GM21619 (cell line): ENCODE measurements at regions not wholly inside any gene's neighbourhood (a gene's known extent, or its start where the extent isn't known, plus 50 kb on each side); places are given as distances from the start of the nearest gene placed in this dataset.
"Not testable (repeated sequence)": the region's sequence is repeated elsewhere in the genome, so short reads cannot be mapped to it uniquely, and the experiment has no call there.

Experiments used
- ATAC-seq: cut with Tn5 transposase; IDR thresholded peaks from one replicate; pipeline ENCODE4 v1.9.1; 2021; ENCODE audit not compliant: unreplicated experiment

DNA sequence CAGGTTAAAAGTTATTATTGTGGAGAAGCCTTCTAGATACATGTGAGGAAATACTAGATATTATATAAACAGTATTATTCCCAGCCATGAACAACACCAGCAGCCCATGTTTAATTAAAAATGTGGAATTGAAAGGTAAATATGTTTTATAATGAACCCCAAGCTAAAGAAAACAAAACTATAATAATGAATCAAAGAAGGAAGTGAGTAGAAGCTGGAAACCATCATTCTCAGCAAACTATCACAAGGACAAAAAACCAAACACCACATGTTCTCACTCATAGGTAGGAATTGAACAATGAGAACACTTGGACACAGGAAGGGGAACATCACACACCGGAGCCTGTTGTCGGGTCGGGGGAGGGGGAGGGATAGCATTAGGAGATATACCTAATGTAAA is 167.6 kb upstream of the CXXC4 start:
- not testable (repeated sequence) for ATAC-seq

DNA sequence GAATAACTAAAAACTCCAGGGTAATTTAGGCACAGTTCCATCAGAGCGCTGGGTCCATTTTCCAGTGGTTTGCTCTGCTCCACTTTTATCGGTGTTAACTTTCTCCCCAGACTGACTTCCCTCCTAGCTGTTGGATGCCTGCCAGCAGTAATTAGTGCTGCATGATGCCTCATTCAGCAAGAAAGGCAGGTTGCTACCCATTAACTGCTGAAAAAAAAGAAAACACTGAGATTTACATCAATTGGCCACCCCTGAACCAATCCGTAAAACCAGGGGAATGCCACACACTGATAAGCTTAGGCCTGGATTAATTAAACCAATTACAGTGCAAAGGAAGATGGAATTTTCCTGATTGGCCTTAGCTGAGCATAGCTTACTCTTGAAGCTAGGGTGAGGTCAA is 182.4 kb upstream of the CXXC4 start:
- no peak for ATAC-seq

DNA sequence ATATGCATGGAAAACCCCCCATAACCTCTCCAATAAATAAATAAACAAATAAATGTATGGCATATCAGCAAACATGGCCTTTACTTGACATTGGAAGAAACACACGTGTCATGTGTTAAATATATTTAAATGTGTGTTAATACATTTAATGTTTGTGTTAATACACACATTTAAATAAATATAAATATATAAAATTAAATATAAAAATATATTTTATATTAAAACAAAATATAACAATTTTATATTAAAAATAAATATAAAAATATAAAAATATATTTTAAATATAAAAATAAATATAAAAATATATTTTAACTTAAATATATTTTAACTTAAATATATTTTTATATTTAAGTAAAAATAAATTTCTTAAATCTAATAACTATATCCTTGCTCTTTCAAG is 187.6 kb upstream of the CXXC4 start:
- ATAC-seq: no peak

DNA sequence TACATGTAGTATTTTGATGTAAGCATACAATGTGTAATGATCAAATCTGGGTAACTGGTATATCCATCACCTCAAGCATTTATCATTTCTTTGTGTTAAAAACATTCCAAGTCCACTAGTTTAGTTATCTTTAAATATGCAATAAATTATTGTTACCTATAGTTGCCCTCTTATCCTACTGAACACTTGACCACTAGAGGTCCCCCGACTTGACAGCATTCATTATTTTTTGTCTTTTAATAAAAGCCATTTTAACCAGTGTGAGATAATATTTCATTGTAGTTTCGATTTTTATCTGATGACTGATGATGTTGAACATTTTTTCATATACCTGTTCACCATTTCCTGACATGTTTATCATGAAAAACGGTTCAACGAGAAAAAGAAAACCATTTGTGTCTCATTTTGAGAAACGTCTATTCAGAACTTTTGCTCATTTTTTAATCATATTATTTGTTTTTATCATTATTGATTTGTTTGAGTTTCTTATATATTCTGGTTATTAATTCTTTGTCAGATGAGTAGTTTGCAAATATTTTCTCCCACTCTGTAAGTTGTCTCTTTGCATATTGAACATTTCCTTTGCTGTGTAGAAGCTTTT is 199.0 kb upstream of the CXXC4 start:
- ATAC-seq: no peak

DNA sequence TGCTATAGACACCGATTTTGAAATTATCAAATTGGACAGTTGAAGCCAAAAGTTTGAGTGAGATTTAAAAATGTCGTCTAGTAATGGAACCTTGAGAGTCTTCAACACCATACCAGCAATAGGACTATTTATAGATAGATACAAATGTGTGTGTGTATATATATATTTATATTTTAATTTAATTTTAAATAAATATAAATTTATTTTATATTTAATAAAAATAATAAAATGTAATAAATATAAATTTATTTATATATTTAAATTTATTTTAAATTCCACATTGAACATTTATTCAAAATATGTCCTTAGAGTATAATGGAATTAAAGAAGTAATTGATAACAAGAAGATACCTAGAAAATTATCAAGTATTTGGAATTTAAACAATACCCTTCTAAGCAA is 221.9 kb upstream of the CXXC4 start:
- ATAC-seq: no peak

DNA sequence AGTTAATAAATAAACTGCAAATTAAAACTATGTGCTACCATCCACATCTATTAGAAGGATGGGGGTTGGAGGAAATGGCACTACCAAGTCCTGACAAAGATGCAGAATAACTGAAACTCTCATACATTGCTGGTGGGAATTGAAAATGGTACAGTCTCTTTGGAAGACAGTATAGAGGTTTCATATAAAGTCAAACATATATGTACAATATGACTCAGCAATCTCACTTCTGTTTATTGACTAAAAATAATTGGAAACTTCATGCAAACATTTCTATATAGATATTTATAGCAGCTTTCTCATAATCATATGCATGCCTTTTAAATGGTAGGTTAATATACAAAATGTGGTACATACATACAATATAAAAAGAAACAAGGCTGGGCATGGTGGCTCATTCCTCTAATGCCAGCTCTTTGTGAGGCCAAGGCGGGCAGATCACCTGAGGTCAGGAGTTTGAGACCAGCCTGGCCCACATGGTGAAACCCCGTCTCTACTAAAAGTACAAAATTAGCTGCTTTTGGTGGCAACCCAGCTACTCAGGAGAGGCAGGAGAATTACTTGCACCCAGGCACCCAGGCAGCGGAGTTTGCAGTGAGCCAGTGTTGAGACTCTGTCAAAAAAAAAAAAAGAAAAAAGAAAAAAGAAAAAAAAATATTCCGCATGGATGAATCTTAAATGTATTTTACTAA is 225.0 kb upstream of the CXXC4 start:
- ATAC-seq: peak; percentile 99

DNA sequence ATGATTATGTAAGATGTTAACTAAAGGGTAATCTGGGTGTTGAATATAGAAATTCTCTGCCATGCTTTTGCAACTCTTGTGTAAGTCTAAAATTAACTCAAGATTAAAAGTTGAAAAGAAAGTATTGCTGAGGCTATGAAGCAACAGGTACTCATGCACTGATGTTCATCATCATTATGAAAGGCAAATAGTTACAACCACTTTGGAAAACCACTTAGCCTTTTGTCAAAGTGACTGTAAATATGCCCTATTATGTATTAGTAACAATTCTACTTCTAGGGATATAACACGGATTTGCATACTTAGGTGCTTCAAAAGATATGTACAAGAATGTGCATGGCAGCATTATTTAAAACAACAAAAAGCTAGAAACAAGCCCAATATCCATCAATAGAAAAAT is 227.8 kb upstream of the CXXC4 start:
- ATAC-seq: no peak

DNA sequence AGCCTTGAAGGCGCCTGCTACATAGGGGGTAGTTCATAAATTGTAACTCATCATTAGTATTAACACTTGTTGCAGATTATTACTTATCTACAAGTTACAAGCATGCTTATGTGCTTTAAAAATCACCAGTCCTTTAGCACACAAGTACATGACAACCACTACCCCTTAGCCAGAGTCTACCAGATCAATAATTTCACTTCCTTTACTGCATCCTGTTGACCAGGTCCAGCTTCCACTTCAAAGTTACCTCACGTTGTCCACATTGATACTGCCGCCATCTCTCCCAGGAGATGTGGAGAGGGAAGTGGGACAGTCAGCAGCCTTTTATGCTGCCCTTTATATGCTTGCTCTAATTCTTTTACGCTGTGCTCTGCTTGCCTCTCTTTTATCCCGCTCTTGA is 231.3 kb upstream of the CXXC4 start:
- ATAC-seq: no peak

DNA sequence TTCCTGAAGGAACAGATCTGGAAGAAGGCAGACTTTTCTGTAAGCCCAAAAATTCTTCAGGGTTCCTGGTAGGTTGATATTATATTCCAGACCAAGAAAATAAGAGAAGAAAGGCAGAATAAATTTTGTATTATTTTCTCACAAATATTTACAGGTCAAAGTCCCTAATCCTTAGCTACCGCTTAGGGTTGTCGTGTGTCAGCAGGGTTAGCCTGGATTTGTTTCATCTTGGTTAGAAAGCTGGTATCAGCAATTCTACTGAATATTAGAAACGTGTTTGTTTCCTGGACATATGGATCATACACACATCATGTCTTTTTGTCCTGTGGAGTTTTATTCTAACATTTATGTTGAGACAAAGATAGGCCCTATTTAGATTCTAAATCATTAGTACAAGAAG is 232.9 kb upstream of the CXXC4 start:
- ATAC-seq: no peak

DNA sequence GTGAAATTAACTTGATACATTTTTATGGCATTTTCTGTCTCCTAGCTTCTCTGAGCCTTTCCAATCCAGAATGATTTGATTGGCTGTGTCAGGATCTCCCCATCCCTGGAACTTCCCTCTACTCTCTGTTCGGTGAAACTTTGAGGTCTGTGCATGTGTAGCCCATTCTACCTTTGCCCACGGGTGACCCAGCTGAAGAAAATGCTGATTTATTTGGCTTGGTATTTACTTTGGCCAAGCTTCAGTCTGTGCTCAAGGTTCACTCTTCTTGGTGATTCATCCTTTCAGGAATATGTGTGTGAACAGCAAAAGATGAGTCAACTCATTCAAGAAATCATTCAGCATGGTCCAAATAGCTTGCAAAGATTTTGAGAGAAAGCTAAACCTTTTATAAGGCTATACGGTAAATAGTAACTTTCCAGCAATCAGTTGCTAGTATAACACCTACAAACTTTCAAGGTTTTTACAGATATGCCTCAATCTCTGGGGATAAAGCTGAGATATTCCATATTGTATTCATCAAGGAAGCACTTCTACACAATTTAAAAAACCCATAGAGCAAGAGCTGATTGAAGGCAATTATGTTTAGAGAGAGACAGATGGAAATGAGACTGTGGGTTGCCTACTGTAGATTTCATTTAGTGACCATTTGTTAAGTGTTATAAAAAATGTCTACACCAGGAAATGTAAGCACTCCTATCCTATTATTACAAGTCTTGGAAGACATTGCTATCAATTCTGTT is 233.9 kb upstream of the CXXC4 start:
- peak; percentile 54 for ATAC-seq

DNA sequence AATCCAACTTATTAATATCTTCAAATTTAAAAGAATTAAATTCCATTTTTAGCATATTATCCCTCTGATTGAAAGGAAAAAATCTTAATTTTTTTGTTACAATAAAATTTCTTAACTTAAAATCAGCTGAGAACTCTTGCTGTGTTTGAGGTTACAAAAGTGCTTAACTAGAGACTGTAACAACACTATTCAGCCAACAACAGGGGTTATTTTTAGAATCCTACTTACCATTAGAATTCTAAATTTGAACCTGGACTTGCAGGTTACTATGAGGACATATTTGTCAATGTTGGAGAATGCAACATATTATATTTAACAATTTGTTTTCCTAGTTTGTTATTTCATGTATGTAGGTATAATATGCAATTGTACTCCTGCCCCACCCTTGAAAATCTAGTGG is 238.1 kb upstream of the CXXC4 start:
- no peak for ATAC-seq

DNA sequence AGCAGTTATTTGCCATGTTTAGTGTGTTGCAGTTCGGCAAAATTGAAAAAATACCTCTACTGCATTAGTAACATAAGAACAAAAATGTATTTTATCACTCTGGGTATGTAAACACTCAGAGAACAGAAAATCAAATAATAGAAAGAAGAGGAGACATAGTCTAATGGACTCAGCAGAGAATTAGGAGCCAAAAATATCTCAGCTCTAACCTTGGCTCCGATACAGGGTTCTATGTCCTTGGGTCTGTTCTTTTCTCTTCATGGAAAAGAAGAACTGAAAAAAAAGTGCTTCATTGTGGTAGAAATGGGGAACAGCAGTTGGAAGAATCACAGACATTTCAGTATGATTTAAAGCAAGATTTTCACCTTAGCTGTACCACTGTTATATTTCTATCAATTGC is 240.5 kb upstream of the CXXC4 start:
- ATAC-seq: no peak

DNA sequence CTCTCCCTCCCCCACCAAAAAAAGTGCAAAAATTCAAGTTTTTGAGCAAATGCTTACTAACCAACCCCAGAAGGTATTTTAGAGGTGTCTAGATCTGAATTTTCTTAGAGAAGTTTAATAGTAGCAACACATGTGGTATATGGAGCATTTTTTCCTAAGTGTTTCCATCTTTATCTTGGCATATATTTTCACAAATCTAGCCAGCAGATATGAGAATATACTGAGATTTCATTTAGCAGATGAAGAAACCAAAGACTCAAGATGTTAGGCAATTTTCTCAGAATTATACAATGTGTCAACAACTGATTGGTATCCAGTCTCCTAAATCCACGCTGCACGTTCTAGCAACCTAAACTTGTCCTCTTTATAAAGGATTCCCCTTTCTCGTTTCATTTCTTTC is 245.5 kb upstream of the CXXC4 start:
- no peak for ATAC-seq

DNA sequence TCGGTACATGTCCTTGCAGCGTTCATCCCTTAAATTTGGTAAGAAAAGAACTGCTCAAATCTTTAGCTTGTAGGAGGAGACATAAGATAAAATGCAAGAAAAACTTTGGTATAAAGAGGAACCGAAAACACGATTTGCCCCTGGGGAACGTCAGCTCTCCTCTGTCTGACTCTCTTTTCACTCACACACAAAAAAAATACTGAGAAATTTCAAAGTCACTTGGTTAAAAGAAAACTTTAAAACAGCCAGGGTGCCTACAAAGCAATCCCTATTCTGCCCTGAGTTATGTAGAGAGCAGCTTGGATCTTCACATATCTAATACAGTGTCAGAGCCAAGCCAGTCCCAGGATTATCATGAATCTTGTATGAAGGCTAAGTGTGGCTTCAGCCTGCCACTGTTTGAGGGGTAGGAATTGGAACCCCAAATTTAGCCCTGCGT is 248.5 kb upstream of the CXXC4 start:
- peak; percentile 96 for ATAC-seq

DNA sequence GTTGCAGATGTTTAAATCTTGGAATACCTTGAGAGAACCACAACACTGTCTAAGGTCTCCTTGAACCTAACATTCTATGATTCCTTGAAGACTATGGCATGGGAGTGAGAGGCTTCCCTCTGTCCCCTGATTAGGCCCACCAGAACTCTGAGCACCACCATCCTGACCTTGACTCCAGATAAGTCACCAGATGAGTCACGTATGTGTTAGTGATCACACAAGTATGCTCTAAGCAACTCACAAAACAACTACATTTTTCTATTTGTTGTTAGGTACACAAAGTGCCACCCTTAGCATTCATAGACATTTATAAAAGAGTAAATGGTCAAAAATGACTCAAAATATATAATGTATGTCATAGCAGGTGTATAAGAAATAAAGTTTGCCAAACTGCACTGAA is 252.9 kb upstream of the CXXC4 start:
- ATAC-seq: no peak

DNA sequence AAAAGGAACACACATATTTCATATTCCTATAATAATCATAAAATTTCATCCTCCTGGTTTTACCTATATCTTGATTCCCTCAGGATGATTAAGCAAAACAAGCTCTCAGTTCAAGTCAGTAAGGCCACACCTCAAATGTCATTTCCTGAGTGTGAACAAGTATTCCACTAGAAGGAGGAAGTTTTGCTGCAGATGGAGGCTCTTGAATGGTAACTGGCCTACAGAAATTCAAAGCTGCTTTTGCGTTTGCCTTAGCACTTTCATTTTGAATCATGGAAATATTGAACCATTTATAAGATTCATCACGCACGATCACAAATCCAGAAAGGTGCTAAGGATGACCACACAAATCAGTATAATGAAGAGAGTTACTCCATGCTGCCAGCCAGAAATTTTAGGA is 254.4 kb upstream of the CXXC4 start:
- ATAC-seq: peak; percentile 29

DNA sequence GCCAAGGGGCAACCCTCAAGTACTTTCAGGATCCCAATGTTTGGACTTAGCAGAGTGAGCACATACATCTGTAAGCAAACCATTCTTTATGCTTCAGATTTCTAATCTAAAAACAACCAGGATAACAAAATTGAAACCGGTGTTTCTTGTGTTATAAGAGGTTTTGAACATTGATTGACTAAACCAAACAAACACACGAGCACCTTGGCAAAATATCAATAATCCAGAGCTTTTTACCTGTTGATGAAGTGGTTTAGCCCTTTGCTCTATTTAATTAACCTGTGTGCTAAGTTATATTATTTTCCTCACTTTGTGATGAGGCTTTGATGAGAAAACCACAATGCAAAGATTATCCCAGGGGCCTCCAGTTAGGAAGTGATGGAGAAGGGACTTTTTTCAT is 255.3 kb upstream of the CXXC4 start:
- ATAC-seq: no peak

DNA sequence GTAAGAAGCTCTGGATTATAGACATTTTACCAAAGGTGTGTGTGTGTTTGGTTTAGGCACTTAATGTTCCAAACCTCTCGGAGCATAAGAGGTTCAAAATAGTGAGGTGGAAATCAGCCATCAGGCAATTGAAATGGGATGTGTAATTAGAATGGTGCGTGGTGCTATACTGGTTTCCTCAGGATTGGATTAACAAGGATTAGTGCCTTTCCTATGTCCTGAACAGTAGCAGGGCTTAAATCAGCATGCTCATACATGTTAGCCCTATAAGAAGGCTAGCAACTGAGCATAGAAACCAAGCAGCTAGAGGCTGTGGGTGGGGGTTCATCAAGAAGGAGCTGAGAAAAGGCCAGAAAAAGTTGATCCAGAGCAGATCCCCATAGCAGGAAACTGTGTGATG is 256.8 kb upstream of the CXXC4 start:
- no peak for ATAC-seq

DNA sequence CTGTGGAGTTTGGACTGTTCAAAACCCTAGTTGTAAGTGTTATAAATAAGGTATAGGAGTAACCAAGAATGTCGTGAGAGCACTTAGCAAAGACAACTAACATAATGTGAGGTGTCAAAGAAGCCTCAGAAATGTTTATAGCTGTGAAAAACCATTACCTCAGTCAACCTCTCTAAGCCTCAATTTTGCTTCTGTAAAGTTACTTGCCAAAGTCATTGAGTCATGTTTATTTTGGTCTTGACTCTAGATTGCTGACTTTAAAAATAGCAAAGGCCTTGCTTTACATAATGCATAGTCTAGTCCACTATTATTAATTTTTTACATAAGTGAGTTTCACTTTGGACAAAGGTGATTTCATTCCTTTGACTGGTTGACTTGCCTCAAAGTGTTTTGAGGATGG is 257.6 kb upstream of the CXXC4 start:
- peak; percentile 85 for ATAC-seq

DNA sequence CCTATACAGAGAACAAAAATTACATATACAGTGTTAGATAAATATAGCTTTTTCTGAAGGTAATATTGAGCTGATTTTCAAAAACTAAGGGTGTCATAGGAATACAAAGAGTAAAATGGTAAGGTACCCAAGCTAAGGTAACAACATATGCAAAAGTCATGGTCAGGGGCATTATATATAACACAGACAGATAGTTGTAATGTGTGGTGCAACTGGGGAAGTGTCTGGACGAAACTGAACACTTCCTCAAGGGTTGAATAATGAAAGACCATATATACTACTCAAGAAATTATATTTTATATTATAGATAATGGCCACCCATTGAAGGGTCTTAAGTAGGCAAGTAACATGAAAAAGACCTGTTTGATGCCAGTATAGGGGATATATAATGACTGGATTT is 262.1 kb upstream of the CXXC4 start:
- no peak for ATAC-seq

DNA sequence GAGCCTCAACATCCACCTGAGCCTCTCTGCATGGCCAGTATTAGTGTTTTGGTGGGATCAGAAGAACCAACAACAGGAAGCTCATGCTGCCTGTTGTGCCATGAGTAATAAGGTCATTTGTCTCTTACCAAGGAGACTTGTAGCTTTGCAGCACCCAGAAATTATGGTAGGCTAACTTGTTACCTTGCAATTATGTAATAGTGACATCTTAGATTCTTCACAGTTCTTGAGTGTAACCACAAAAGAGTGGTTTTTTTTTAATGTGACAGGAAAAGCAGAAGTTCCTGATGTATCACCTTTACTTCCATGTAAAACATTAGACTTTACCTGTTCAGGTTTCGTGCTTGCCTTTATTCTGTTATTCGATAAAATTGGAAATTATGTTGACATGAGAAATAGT is 263.9 kb upstream of the CXXC4 start:
- ATAC-seq: no peak

DNA sequence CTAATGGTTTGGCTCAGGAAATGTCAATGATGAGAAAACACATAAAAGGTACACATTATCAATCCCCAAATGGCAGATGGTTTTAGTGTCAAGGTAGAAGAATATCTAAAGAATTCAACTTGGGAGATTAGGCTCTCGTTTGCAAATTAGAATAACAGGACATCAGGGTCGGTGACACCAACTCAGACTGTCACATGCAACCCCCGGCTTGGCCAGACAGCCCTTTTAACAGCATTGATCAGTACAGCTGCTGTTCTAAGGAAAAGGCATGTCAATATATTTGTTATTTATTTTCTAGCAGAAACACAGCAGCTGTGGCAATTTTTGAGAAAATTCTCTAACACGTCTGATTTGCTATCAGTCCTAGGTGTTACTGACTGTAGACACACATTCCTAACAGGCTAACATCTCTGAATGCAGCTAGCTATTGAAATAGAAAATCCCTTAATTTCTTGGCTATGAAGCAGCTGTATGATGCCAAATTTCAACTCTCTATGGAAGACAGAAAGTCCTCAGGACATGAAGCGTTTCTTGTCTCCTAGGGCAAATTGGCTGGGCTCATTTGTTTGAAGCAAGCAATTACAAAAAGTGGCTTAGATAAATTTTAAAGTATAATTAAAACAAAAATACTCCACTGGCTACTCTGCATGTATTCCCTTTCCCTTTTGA is 269.0 kb upstream of the CXXC4 start:
- no peak for ATAC-seq
